ENCODE measurements at regions not wholly inside any gene's neighbourhood (a gene's known extent, or its start where the extent isn't known, plus 50 kb on each side); places are given as distances from the start of the nearest gene placed in this dataset.

GRCh38 chr20:55390791-55391190, 614.5 kb downstream of the CBLN4 start:
- Histone ChIP-seq H2AFZ (no peak overlapping the region), H3K4me1 (ENCODE audit: insufficient read depth) (no peaks in the 10 kb centered on the region), H3K9me2 (replicated peaks; ENCODE audit: insufficient read depth) (no peaks in the 10 kb centered on the region), H3K79me2 (no peaks in the 10 kb centered on the region), H3K27ac (no peak overlapping the region), H3K4me3 (no peak overlapping the region), H3K4me2 (no peak overlapping the region), H4K20me1 (ENCODE audit: insufficient read depth, poor library complexity, severe bottlenecking) (no peaks in the 10 kb centered on the region), H3K36me3 (replicated peaks; ENCODE audit: insufficient read depth, low read depth) (no peaks in the 10 kb centered on the region), H3K27me3 (no peaks in the 10 kb centered on the region), H3K9me3 (ENCODE audit: low read depth) (no peaks in the 10 kb centered on the region)
- 77% methylated on average over 4 of the region's 4 CpGs for WGBS (ENCODE audit: low lambda C conversion rate, missing lambda C conversion rate)
- TF ChIP-seq EZH2 (IDR thresholded peaks at IDR 0.05; ENCODE audit: borderline replicate concordance) (no peak), EZH2phosphoT487 (IDR thresholded peaks at IDR 0.05; ENCODE audit: low read depth, severe bottlenecking, unreplicated experiment) (no peak)
- TF ChIP-seq, protein P1, sequence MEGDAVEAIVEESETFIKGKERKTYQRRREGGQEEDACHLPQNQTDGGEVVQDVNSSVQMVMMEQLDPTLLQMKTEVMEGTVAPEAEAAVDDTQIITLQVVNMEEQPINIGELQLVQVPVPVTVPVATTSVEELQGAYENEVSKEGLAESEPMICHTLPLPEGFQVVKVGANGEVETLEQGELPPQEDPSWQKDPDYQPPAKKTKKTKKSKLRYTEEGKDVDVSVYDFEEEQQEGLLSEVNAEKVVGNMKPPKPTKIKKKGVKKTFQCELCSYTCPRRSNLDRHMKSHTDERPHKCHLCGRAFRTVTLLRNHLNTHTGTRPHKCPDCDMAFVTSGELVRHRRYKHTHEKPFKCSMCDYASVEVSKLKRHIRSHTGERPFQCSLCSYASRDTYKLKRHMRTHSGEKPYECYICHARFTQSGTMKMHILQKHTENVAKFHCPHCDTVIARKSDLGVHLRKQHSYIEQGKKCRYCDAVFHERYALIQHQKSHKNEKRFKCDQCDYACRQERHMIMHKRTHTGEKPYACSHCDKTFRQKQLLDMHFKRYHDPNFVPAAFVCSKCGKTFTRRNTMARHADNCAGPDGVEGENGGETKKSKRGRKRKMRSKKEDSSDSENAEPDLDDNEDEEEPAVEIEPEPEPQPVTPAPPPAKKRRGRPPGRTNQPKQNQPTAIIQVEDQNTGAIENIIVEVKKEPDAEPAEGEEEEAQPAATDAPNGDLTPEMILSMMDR (IDR thresholded peaks at IDR 0.05; ENCODE audit: poor library complexity): no peak
- no peak for DNase-seq (ENCODE audit: low spot score)

- DNase-seq (ENCODE audit: low spot score): no peak
- no peaks in the 10 kb centered on the region for H3K79me2 ChIP-seq
- no peaks in the 10 kb centered on the region for H3K36me3 ChIP-seq (replicated peaks; ENCODE audit: insufficient read depth, low read depth)
- WGBS (ENCODE audit: low lambda C conversion rate, missing lambda C conversion rate): 89% methylated on average over 1 of the region's 1 CpG
- no peaks in the 10 kb centered on the region for H3K4me1 ChIP-seq (ENCODE audit: insufficient read depth)
- H4K20me1 ChIP-seq (ENCODE audit: insufficient read depth, poor library complexity, severe bottlenecking): no peaks in the 10 kb centered on the region
- no peak overlapping the region for H2AFZ ChIP-seq
- no peak overlapping the region for H3K4me3 ChIP-seq
- H3K27me3 ChIP-seq: no peaks in the 10 kb centered on the region
- H3K27ac ChIP-seq: no peak overlapping the region
- H3K9me3 ChIP-seq (ENCODE audit: low read depth): no peaks in the 10 kb centered on the region
- no peaks in the 10 kb centered on the region for H3K9me2 ChIP-seq (replicated peaks; ENCODE audit: insufficient read depth)
- TF ChIP-seq, protein P1 (IDR thresholded peaks at IDR 0.05; ENCODE audit: poor library complexity): no peak
- TF ChIP-seq EZH2phosphoT487 (IDR thresholded peaks at IDR 0.05; ENCODE audit: low read depth, severe bottlenecking, unreplicated experiment) (no peak), EZH2 (IDR thresholded peaks at IDR 0.05; ENCODE audit: borderline replicate concordance) (no peak)
- no peak overlapping the region for H3K4me2 ChIP-seq
Observed at GRCh38 chr20:55386686-55387085, 618.6 kb downstream of the CBLN4 start.

DNA sequence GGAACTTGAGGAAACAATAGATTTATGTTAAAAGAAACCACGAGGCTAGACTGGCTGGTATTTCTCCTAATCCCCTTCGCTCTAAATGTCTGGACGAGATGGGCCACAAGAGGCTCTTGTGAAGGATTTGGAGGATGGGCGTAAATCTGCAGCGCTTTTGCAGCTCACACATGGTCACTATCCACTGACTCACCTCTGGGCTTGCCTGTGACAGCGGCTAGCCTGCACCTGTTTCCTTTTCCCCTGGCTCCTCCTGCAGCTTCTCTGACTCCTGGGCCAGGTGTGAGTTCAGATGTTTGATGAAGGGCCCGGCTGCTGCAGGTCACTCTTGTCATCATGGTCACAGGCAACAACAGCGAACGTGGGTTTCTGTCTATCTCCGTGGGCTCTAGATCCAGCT, 629.4 kb downstream of the CBLN4 start:
- Histone ChIP-seq H3K79me2 (no peaks in the 10 kb centered on the region), H2AFZ (no peak overlapping the region), H3K9me2 (replicated peaks; ENCODE audit: insufficient read depth) (no peaks in the 10 kb centered on the region), H3K4me1 (ENCODE audit: insufficient read depth) (no peaks in the 10 kb centered on the region), H3K4me2 (no peak overlapping the region), H3K27ac (no peak overlapping the region), H3K27me3 (no peaks in the 10 kb centered on the region), H3K9me3 (ENCODE audit: low read depth) (no peaks in the 10 kb centered on the region), H3K36me3 (replicated peaks; ENCODE audit: insufficient read depth, low read depth) (no peaks in the 10 kb centered on the region), H4K20me1 (ENCODE audit: insufficient read depth, poor library complexity, severe bottlenecking) (no peaks in the 10 kb centered on the region), H3K4me3 (no peak overlapping the region)
- 77% methylated on average over 10 of the region's 10 CpGs for WGBS (ENCODE audit: low lambda C conversion rate, missing lambda C conversion rate)
- DNase-seq (ENCODE audit: low spot score): no peak
- TF ChIP-seq, protein P1 (IDR thresholded peaks at IDR 0.05; ENCODE audit: poor library complexity): no peak
- TF ChIP-seq EZH2phosphoT487 (IDR thresholded peaks at IDR 0.05; ENCODE audit: low read depth, severe bottlenecking, unreplicated experiment) (no peak), EZH2 (IDR thresholded peaks at IDR 0.05; ENCODE audit: borderline replicate concordance) (no peak)

- Histone ChIP-seq H4K20me1 (ENCODE audit: insufficient read depth, poor library complexity, severe bottlenecking) (no peaks in the 10 kb centered on the region), H3K27me3 (no peaks in the 10 kb centered on the region), H3K9me3 (ENCODE audit: low read depth) (peaks cover 6% of the 10 kb centered on the region), H3K9me2 (replicated peaks; ENCODE audit: insufficient read depth) (no peaks in the 10 kb centered on the region), H3K36me3 (replicated peaks; ENCODE audit: insufficient read depth, low read depth) (no peaks in the 10 kb centered on the region), H2AFZ (no peak overlapping the region), H3K4me3 (no peak overlapping the region), H3K79me2 (no peaks in the 10 kb centered on the region), H3K4me1 (ENCODE audit: insufficient read depth) (no peaks in the 10 kb centered on the region), H3K4me2 (no peak overlapping the region), H3K27ac (no peak overlapping the region)
- TF ChIP-seq, protein P1 (IDR thresholded peaks at IDR 0.05; ENCODE audit: poor library complexity): no peak
- no peak for TF ChIP-seq EZH2 (IDR thresholded peaks at IDR 0.05; ENCODE audit: borderline replicate concordance)
- TF ChIP-seq EZH2phosphoT487 (IDR thresholded peaks at IDR 0.05; ENCODE audit: low read depth, severe bottlenecking, unreplicated experiment): no peak
- DNase-seq (ENCODE audit: low spot score): no peak
- WGBS (ENCODE audit: low lambda C conversion rate, missing lambda C conversion rate): 92% methylated on average over 3 of the region's 3 CpGs
Observed at GRCh38 chr20:55365745-55366144, 639.6 kb downstream of the CBLN4 start.
